M059J (cell line): ENCODE measurements at regions not wholly inside any gene's neighbourhood (a gene's known extent, or its start where the extent isn't known, plus 50 kb on each side); places are given as distances from the start of the nearest gene placed in this dataset.
"Not testable (repeated sequence)": the region's sequence is repeated elsewhere in the genome, so short reads cannot be mapped to it uniquely, and the experiment has no call there.

Experiments
- DNase-seq: peaks from one replicate; pipeline ENCODE4 v3.0.0-alpha.2; 2012; ENCODE audit warnings: low read depth

- no peak for DNase-seq
These were observed 946.3 kb upstream of the LRATD1 start for GRCh38 chr2:13686262-13686661.

DNA sequence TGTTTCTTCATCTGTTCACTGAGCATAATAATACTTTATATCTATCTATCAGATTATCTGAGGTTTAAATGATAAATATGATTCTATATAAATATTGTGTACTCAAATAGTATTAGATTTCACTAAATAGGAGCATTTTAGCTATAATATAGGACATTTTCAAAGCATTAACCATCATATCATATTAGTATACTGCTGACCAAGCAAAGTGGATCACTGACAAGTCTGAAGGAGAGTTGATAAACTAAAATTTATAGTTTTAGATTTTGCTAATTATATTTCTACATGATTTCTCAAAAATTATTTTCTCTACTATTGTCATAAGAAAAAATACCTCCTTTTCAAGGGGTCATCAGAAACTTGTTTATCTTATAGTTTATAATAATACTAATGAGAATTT lies 937.8 kb upstream of the LRATD1 start:
- DNase-seq = no peak

- no peak for DNase-seq
These were observed 935.9 kb upstream of the LRATD1 start for GRCh38 chr2:13696601-13697000.

- no peak for DNase-seq
These were observed 933.7 kb upstream of the LRATD1 start for GRCh38 chr2:13698847-13699246.

- not testable (repeated sequence) for DNase-seq
These were observed 932.6 kb upstream of the LRATD1 start for GRCh38 chr2:13699939-13700338.

DNA sequence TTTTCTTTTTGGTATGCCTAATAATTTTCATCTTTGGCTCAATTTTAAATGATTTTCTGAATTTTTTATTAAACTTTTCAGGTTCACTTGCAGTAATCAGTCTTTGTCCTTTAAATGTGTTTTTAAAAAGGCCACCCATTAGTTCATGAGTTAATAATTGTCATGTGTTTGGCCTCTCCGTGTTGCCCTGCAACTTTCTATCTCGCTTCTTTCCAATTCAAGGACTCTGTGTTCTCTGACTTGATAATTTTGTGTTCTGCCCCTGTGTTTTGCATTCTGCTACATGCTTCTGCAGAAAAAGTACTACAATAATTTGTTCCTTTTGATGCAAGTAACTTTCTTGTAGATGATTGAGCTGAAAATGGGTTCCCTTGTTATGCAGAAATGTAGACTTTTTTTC lies 921.4 kb upstream of the LRATD1 start:
- DNase-seq = no peak

DNA sequence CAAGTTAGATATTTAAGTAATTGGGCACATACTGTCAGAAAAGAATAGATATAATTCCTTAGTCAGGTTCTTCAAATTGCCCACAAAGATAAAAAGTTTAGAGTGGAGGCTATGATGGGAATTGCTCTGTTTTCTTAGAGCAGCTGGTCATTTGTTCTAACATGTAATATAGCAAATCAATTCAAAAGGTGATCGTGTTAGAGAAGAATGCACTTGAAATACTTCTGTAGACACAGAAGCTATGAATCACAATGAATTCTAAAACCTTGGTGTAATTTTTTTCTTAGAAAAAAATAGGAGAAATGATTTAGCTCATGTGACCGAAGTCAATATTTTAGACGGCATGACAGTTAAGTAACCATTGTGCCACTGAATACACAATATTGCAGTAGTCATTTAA lies 918.1 kb upstream of the LRATD1 start:
- DNase-seq = no peak

DNA sequence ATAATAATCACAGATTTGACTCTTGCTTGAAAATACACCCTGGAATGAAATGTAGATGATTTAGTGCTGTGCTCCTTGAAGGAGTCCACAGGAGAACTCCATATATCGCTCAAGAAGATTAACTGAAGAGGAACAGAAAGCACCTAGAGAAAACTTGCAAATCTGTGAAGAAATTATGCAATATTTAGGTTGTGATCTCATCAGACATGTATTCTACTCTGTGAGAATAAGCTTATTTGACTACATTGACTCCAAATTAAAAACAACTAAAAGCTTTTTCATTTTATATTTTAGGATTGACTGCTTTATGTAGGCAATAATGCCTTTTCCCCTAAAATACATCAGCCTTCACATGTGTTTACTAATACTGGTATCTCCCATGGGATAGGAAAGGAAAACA lies 906.6 kb upstream of the LRATD1 start:
- DNase-seq = no peak

DNA sequence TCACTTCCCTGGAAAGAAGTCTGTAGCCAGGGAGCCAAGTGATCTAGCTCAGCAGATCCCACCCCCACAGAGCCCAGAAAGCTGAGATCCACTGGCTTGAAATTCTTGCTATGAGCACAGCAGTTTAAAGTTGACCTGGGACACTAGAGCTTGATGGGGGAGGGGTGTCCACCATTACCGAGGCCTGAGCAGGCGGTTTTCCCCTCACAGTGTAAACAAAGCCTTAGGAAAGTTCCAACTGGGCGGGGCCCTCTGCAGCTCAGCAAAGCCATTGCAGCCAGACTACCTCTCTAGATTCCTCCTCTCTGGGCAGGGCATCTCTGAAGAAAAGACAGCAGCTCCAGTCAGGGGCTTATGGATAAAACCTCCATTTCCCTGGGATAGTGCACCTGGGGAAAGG lies 887.2 kb upstream of the LRATD1 start:
- no peak for DNase-seq

DNA sequence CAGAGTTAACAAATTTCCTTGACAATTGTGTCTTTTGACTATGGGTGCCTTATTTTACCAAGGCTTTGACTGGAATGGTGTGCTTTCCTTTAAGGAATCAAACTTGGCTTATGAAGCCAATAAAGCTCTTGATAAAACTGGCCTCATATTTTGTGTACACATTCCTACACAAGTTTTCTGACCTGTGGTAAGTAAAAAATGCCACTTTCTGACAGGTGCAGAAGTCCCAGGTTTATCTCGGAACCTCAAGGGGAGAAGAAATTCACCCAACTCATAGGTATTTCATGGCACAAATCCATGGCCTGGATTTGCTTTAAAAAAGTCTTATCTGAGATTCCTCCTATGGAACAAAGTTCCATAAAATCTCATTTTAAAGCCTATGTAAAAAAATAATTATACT lies 880.6 kb upstream of the LRATD1 start:
- DNase-seq = no peak

GRCh38 chr2:13758412-13758811 lies 874.1 kb upstream of the LRATD1 start:
- no peak for DNase-seq

DNA sequence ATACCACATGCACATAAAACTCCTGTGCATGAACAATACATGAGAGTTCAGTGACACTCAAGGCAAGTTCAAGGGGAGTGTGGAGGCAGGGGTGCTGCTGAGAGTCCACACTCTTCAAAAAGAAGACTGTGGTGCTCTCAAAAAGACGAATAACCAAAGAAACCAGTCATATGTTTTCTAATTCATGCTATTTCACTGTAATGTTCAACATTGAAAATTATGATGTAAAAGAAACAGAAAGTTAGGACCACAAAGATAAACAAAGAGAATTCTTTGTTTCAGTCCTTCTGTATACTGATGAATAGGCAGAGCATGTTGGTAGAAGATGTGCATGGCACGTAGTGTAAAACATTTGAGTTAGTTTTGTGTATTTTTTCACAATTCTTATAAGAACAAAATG lies 864.2 kb upstream of the LRATD1 start:
- DNase-seq = no peak

GRCh38 chr2:13770279-13770678 lies 862.2 kb upstream of the LRATD1 start:
- no peak for DNase-seq

- no peak for DNase-seq
These were observed 852.5 kb upstream of the LRATD1 start for GRCh38 chr2:13779996-13780395.

GRCh38 chr2:13791019-13791547 lies 841.4 kb upstream of the LRATD1 start:
- no peak for DNase-seq

DNA sequence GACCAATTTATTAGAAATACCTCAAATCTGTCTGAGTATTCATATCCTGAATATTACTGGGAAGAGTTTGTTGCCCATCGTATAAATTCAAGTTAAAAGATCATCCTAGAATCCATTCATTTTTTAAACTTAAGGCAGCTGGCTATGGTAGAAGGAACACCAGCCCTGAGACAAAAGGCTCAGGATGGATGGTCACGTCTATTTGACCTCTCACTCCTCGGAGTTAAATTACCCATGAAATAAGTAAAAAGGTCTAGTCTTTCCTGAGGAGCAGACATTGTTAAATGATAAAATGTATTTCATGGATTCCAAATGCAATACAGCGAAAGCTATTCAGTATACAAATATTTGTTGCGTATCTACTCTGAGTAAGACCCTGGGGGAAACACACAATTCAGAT lies 826.0 kb upstream of the LRATD1 start:
- DNase-seq = no peak

- DNase-seq = no peak
These were observed 819.3 kb upstream of the LRATD1 start for GRCh38 chr2:13813236-13813635.

GRCh38 chr2:13818002-13818401 lies 814.5 kb upstream of the LRATD1 start:
- DNase-seq = no peak

DNA sequence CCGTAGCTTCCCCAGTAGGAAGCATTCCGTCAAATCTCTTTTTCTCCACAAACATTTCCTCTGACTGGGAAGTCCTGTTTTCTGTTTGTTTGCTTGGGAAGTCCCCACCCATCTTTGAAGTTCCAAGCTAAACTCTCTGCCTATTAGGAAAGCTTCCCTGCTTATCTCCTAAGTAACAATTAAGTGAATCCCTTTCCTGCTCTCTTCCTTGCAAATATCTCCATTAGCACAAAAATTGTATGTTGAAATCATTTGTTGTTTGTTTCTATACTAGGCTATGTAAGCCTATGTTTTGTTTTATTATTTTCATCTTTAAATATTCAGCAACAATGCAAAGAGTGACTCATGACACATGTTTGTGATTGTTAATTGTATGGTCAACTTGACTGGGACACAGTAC lies 812.6 kb upstream of the LRATD1 start:
- no peak for DNase-seq

GRCh38 chr2:13821255-13821880 lies 811.1 kb upstream of the LRATD1 start:
- DNase-seq = peak; percentile 11

DNA sequence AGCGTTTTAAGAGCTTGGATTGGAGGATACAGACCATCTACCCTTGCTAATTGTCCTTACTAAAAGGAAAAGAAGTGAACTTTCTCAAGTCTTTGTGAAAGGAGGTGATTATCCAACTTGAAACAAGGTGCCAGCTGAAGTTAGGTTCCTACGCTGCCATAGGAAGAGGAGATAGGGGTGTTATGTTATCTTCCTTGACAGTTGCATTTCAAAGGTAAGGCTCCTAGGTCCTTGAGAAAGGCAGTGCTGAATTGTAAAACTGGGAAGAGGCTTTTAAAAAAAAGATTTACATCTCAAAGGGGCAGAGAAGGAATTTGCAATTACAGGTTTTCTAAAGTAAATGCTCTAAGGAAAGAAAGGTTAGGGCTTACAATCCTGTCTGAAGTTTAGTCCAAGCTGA lies 810.2 kb upstream of the LRATD1 start:
- DNase-seq = no peak

GRCh38 chr2:13826314-13826853 lies 806.1 kb upstream of the LRATD1 start:
- DNase-seq = no peak

DNA sequence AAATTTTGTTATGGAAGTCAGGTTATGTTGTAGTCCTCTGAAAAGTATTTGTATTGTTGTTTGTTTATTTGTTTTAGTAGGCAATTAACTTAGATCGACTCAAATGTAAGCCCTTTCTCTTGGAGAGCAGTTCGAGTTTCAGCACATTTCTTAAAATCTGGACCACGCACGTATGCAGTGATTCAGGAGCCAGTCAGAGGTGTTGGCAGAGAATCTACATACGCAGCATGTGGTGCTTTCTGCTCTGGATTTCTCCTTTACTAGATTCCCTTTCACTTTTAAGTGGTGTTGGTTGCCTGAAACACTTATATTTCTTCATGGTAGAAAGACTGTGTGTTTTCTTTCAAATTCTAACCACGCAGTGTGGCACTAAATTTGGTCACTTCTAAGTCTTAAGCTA lies 773.9 kb upstream of the LRATD1 start:
- no peak for DNase-seq

- not testable (repeated sequence) for DNase-seq
These were observed 764.2 kb upstream of the LRATD1 start for GRCh38 chr2:13868275-13868674.
